GM18858 (cell line): ENCODE measurements at regions not wholly inside any gene's neighbourhood (a gene's known extent, or its start where the extent isn't known, plus 50 kb on each side); places are given as distances from the start of the nearest gene placed in this dataset.
"Not testable (repeated sequence)": the region's sequence is repeated elsewhere in the genome, so short reads cannot be mapped to it uniquely, and the experiment has no call there.

ENCODE experiments used
- ATAC-seq: cut with Tn5 transposase; IDR thresholded peaks from one replicate; pipeline ENCODE4 v1.9.1; 2021; ENCODE audit not compliant: unreplicated experiment

DNA sequence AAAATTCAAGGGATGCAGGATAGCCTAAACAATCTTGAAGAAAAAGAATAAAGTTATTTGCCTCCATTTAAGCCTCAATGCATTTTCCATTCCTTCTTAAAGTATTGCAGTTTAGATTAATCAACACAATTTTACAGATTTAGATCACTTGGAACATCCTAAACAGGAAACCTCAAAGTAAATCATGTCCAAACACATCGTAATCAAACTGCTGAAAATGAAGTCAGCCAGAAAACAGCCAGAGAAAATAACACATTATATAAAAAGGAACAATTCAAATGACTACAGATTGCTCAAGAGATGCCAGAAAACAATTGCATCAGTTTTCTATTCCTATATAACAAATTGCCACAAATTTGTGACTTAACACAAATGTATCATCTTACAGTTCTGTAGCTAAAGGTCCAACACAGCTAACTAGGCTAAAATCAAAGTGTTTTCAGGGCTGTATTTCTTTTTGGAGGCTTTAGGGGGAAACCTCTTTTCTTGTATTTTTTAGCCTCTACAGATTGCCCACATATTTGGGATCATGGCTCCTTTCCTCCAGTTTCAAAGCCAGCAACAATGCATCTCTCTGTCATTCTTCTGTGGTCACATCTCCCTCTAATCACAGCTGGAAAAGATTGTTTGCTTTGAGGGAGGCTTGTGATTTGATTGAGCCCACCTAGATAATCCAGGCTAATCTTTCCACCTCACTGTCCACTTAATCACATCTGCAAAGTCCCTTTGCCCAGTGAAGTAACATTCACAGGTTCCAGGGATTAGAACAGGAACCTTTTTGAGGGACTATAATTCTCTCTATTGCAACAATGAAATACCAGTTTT, 543.3 kb upstream of the UBE2E2 start:
- no peak for ATAC-seq

DNA sequence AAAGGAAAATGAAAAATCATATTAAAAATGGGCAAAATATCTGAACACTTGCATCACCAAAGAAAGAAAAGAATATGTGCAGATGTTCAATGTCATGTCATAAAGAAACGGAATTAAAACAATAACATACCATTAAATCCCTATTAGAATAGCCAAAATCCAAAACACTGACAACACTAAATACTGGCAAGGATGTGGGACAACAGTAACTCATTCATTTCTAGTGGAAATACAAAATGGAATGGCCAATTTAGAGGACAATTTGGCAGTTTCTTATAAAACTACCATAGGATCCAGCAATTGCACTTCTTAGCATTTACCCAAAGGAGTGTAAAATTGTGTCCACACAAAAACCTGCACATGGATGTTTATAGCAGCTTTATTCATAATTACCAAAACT, 542.5 kb upstream of the UBE2E2 start:
- ATAC-seq: no peak

DNA sequence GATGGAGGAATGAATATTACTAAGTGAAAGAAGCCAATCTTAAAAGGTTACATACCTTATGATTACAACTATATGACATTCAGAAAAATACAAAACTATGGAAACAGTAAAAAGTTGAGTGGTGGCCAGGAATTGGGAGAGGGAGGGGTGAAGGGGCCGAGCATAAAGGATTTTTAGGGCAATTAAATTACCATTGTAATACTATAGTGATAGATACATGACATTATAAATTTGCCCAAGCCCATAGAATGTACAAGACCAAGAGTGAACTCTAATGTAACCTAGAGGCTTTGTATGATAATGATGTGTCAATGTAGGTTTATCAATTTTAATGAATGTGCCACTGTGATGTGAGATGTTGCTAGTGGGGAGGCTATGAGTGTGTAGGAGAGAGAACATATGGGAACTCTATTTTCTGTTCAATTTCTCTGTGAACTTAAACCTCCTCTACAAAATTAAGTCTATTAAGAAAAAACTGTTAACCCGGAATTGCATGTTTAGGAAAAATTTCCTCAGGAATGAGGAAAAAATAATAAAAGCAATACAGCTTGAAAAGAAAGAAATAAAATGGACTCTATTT, 541.9 kb upstream of the UBE2E2 start:
- no peak for ATAC-seq

DNA sequence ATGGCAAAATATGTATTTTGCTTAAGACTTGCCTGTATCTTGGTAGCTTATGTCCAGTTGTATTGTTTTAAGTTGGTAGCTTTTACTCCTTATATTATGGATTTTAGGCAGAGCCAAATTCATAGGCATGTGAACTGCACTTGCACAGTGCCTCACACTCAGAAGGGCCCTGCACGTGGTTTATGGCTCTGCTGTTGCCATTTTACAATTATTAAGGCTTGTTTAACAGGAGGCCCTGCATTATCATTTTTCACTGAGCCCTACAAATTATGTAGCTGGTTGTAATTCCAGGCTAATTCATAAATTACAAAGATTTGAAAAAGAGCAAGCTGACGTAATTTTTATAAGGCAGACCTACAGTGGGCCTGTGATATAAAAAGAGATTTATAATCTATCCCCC, 537.6 kb upstream of the UBE2E2 start:
- no peak for ATAC-seq

DNA sequence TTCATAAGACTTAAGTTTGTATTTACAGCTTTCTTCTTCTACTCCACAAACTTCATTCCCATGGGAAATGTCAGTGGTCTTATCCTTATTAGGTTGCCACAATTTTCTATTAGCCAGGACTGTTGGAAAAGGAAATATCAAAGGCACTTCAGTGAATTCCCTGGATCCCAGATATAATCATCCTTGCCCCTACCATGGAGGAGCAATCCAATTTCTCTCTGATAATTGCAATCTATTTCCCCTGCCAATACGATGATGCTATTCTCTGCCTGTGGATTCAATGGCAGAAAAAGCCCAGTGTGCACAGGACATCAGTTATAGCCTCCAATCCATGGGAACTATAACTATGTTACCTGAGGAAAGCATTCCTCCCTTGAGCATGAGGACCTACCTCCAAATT, 536.4 kb upstream of the UBE2E2 start:
- ATAC-seq: no peak

DNA sequence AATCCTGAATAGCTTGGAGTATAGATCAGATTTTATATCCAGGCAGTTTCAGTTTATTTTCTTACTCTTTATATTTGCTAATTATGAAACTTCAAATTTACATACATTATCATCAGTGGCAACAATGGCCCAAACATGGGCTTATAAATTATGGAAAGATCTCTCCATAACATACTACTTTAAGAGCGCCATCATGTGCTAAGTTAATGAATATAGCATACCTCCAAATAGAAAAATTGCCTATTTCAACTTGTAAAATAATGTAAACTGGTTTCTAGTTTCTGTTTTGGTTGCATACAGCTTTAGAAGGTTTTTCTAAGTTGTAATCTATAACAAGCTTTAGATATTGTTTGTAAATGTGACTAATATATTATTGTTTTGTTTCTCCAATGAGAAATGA, 531.3 kb upstream of the UBE2E2 start:
- ATAC-seq: no peak

DNA sequence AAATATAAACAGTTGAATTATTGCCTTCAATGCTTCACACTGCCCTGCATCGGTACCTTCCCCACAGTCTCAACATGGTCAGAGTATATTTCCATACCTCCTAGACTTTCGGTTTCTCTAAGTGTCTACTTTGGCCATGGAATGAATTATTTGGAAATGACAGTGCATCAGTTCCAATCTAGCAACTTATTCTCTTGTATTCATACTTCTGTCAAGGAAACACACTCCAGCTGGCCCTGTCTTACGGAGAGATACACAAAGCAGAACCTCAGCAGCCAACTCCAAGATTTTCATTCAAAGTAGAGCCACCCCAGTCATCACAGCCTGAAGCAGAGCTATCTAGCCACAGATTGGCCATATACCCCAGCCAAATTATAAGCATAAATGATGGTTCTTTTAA, 518.4 kb upstream of the UBE2E2 start:
- ATAC-seq: no peak

DNA sequence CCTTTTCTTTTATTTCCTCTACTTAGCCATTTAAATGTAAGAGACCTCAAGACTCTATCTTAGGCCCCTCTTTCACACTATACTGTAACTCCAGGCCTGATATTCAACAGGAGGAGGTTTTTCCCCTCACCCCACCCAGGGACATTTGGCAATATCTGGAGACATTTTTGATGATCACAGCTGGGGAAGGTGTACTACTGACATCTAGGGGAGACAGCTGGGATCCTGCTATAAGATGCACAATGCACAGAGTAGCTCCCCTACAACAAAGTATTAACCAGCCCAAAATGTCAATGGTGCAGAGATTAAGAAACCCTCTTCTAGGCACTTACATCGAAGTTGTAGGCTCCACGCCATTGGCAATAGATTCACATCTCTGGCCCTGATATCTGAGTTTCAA, 517.5 kb upstream of the UBE2E2 start:
- no peak for ATAC-seq

DNA sequence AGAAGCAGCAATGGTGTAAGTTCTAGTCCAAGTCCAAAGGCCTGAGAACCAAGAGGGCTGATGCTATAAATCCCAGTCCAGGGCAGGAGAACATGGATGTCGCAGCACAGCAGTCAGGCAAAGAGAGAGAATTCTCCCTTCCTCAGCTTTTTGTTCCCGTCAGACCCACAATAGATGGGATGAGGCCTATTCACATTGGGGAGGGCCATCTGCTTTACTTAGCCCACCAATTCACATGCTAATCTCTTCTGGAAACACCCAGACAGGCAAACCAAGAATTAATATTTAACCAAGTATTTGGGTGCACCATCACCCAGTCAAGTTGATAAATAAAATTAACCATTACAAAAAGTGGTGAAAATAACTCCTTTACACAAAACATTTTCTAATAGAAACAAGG, 511.7 kb upstream of the UBE2E2 start:
- no peak for ATAC-seq

DNA sequence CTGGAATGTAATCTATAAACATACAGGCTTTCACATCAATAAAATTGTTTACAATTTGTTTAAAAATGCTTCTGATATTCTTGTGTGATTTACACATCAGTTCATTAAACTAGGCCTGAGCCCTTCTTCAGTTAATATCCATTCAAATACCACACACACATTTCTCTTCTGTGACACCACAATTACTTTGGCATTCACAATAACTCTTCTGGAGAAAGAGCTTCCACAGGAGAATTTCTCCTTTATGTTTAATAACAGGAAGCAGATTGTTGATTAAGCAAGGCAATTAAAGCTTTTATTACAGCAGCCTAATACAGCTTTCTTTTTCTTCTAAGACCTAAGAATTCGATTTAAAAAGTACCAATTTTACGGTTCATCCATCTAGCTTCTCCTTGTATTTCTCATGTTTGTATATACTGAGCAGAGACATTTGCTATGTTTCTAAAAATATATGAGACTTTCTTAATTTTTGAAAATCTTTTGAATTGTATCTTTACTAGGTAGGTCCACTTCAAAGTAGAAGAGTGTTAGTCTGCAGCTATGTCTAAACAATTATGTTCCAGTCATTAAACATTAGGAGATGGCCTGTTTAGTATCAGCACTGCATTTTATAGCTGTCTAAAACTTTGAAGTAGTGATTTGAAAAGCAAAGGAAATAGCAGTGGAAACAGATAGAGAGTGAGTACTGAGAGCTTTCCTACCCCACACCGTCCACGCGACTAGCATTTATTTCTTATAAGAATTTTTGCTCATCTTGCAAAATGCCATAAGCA, 511.1 kb upstream of the UBE2E2 start:
- no peak for ATAC-seq

DNA sequence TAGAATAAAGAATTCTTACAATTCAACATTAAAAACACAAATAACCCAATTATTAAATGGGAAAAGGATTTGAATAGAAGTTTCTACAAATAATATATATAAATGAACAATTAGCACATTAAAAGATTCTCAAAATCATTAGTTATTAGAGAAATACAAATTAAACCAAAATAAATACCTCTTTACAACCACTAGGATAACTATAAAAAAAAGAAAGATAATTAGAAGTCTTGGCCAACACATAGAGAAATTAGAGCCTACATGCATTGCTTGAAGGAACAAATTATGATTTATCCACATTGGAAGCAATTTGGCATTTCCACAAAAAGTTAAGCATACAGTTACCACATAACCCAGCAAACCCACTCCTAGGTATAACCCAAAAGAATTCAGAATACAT, 502.3 kb upstream of the UBE2E2 start:
- ATAC-seq: no peak

DNA sequence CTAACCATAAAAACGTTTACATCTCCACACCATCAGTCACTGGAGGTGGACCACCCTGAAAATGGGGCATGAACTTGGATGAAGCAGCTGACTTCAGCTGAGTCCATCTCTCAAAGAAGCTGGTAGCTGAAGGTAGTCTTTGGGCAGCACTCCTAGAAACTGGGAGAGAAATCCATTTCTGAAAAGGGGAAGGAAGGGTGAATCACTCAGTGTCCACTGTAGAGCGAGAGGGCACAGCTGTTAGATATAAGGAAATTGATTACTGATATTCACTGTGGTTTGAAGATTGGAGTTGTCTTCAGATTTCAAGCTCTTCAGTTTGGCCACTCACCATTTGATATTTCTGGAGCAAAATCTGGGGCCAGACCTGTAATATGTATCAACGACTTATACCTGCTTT, 499.0 kb upstream of the UBE2E2 start:
- ATAC-seq: no peak

DNA sequence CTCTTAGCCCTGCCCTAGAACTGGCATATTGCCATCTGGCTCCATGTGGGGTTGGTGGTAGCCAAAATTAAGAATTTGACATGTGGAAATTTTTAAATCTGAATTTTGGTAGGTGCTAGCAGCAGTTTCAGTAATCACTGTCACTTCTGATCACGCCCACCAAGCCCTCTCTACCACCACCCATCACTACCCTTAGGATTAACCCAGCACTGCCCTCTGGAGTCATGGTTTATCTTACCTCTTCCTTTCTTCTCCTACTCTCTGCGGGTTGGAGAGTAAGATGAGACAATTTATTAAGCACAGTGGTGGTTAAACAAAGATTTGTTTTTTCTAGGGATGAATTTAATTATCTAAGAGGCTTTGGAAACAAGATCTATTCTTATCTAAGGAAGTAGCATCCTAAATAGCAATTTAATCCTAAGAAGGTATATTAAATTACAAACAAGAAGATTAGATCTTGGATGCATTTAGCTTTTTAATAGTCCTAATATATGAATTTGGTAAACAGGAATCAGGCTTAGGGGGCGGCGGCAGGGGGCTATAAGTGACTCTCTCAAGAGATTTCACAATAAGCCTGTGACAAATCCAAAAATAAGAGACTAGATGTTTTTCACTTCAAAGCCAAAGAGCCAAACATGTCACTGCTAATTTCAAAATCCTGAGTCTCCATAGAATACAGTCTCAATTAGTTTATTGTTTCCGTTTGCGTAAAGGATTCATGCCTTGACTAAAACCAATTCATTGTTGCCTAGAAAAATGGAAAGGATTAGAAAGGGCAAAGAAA, 498.4 kb upstream of the UBE2E2 start:
- no peak for ATAC-seq

DNA sequence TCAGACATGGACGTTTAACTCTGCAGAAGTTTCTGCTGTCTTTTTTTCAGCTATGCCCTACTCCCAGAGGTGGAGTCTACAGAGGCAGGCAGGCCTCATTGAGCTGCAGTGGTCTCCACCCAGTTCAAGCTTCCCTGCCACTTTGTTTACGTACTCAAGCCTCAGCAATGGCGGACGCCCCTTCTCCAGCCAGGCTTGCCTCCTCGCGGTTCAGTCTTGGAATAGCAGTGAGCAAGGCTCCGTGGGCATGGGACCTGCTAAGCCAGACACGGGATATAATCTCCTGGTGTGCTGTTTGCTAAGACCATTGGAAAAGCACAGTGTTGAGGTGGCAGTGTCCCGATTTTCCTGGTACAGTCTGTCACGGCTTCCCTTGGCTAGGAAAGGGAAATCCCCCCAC, 496.2 kb upstream of the UBE2E2 start:
- not testable (repeated sequence) for ATAC-seq

DNA sequence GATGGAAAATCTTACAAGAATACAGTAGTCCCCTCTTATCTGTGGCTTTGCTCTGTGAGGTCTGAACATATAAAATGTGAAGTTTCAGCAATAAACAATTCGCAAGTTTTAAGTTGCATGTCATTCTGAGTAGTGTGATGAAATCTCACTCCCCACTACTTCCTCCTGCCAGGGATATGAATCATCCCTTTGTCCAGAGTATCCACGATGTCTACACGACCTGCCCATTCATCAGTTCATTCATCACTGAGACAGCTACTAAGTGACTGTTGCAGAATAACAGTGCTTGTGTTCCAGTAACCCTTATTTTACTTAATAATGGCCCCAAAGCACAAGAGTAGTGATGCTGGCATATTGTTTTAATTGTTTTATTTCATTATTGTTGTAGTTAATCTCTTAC, 489.2 kb upstream of the UBE2E2 start:
- ATAC-seq: no peak

DNA sequence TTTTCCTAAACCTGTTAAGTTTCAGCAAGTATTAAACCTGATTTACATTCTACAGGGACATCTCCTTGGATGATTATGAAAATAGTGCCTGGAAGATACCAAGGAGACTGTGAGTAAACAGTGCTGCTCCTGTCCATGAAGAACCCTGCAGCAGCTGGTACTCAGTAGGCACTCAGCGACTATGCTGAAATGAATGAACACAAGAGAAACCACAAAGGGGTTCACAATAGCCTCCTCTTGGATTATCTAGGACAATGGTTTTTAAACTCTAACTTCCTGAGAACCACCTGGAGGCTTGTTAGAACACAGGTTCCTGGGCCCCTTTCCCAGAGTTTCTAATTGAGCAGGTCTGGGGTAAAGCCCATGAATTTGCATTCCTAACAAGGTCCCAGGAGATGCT, 488.4 kb upstream of the UBE2E2 start:
- ATAC-seq: no peak

DNA sequence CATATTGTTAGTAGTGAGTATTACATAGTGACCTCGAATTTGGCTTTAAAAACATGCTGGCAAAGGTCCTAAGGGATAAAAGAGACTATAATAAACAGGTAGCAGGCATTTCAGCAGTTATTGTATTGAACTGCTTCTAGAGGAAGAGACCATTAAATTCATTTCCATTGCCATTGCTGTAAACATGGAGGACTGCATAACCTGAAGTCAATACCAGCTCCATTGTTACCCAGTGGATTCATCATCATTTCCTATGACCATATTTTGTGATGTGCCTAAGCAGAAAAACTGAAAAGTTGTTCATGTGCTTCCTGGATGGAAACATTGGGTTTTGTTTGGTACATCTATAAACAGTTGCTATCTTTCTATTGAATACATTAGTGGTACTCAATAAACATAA, 482.5 kb upstream of the UBE2E2 start:
- ATAC-seq: no peak

DNA sequence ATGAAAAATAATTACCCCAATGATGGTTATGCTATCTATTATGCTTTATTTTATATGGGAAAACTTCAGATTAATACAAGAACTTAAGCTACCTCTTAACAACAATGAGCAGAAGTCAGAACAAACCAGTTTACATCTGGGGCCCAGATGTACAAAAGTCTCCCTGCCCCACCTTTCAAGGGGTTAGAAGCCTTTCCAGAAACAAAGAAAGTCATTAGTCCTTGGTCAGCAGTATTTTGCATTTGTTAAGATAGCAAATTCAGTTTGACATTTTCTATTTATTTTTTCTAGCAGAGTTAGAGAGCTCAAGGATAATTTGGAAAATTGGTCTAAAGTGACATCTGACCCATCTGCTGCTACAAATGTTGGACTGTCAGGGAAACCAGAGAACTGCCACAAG, 478.7 kb upstream of the UBE2E2 start:
- ATAC-seq: no peak

DNA sequence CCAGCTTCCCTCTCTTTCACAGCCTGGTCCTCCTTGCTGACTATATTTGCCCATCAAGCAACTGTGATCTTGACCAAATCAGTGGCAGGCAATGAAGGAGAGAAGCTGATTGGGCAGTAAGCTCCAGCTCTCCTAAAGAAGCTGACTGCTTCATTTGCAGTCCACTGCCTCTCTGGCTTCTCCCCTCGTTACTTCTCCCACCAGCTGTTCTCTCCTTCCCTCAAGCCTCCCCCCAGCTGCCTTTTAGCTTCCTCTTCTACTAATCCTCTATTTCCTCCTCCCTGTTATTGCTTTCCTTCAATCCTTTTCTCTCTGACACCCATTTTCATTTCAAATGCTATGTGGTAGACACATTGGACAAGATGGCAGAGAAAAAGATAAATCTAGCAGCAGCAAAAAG, 474.7 kb upstream of the UBE2E2 start:
- ATAC-seq: no peak

DNA sequence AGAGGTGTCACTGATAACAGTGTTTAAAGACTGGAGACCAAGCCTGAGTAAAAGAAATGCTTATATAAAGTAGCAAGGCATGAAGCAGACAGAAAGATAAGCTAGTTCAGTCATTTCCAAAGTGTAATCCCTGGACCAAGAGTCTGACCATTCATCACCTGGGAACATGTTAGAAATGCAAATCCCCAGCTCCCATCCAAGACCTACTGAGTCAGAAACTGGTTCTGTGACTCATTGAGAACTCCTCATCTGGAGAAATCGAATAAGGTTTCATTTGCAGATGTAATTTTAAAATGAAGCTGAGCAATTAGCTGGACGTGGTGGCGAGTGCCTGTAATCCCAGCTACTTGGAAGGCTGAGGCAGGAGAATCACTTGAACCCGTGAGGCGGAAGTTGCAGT, 473.9 kb upstream of the UBE2E2 start:
- no peak for ATAC-seq

DNA sequence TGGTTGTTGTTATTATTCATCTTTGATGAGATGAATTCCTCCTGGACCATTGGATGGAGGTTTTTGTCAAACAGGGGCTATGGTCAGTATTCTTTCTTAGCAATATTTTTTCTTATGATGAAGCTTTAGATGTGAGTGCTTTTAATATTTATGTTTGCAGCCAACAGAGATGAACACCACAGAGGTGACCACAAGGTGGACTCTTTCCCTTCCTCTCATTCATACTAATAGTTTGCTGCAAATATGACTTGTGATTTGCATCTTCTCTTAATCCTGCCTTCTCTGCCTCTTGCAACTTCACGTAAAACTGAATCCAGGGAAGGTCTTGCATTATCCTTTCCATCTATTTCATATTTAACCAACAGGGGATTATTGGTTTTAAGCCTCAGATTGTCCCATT, 473.1 kb upstream of the UBE2E2 start:
- no peak for ATAC-seq
